Smooth muscle cell (in vitro differentiated cells): ENCODE measurements at regions not wholly inside any gene's neighbourhood (a gene's known extent, or its start where the extent isn't known, plus 50 kb on each side); places are given as distances from the start of the nearest gene placed in this dataset.
"Not testable (repeated sequence)": the region's sequence is repeated elsewhere in the genome, so short reads cannot be mapped to it uniquely, and the experiment has no call there.

ENCODE experiments used
- DNase-seq: peaks from one replicate; lab custom pipeline; 2025; ENCODE audit not compliant: unreplicated experiment; lab: John Stamatoyannopoulos, UW
- H2AFZ ChIP-seq: fragments of 200-600 bp; sonication (generic); 2 replicates; pipeline ENCODE4 v1.6.0; 2016; ENCODE audit warnings: antibody characterized with exemption, low read depth, mild to moderate bottlenecking
- H3F3A ChIP-seq: fragments of 200-600 bp; sonication (generic); 2 replicates; pipeline ENCODE4 v1.6.0; 2017; ENCODE audit warnings: antibody characterized with exemption, low read depth
- H3K27ac ChIP-seq: fragments of 200-600 bp; sonication (generic); 2 replicates; pipeline ENCODE4 v1.5.1; 2016; ENCODE audit warnings: low read depth, mild to moderate bottlenecking
- H3K27me3 ChIP-seq: fragments of 200-600 bp; sonication (generic); 2 replicates; pipeline ENCODE4 v1.6.1; 2016; ENCODE audit warnings: low read depth, mild to moderate bottlenecking
- H3K36me3 ChIP-seq: fragments of 200-600 bp; sonication (generic); 2 replicates; pipeline ENCODE4 v1.5.1; 2016; ENCODE audit warnings: low read depth
- H3K4me1 ChIP-seq: fragments of 200-600 bp; sonication (generic); 2 replicates; pipeline ENCODE4 v1.5.1; 2016; ENCODE audit warnings: low read depth
- H3K4me2 ChIP-seq: fragments of 200-600 bp; sonication (generic); 2 replicates; pipeline ENCODE4 v1.6.0; 2016; ENCODE audit warnings: mild to moderate bottlenecking
- H3K4me3 ChIP-seq: fragments of 200-600 bp; sonication (generic); 2 replicates; pipeline ENCODE4 v1.5.1; 2016; ENCODE audit warnings: mild to moderate bottlenecking
- H3K79me2 ChIP-seq: fragments of 200-600 bp; sonication (generic); 2 replicates; pipeline ENCODE4 v1.6.0; 2016; ENCODE audit warnings: low read depth, mild to moderate bottlenecking
- H3K9ac ChIP-seq: fragments of 200-600 bp; sonication (generic); 2 replicates; pipeline ENCODE4 v1.6.0; 2016; ENCODE audit warnings: low read depth
- H3K9me3 ChIP-seq: fragments of 200-600 bp; sonication (generic); replicated peaks from 2 replicates; pipeline ENCODE4 v1.5.1; 2016; ENCODE audit warnings: low read depth
- H4K20me1 ChIP-seq: fragments of 200-600 bp; sonication (generic); 2 replicates; pipeline ENCODE4 v1.6.0; 2016; ENCODE audit warnings: low read depth
- CTCF ChIP-seq: fragments of 200-600 bp; sonication (generic); IDR thresholded peaks from 2 replicates; pipeline ENCODE4 v1.5.1; 2017; ENCODE audit warnings: borderline replicate concordance, mild to moderate bottlenecking, antibody characterized with exemption; ENCODE audit not compliant: insufficient read depth, poor library complexity, severe bottlenecking
- WGBS: methylation state at CpG from one replicate; pipeline ENCODE4 v1.1.7; 2016; ENCODE audit warnings: low lambda C conversion rate; 5-methylcytosine and 5-hydroxymethylcytosine counted together

GRCh38 chr3:87673132-87673531 is 385.7 kb downstream of the CGGBP1 start:
- H3K4me1 ChIP-seq: no peaks in the 10 kb centered on the region
- 90% methylated on average over 4 of the region's 4 CpGs for WGBS
- no peak for TF ChIP-seq CTCF

GRCh38 chr3:87654184-87654583 is 377.8 kb upstream of the POU1F1 start:
- Histone ChIP-seq H3K4me2 (no peak overlapping the region), H3K4me1 (no peaks in the 10 kb centered on the region), H4K20me1 (no peaks in the 10 kb centered on the region), H2AFZ (no peak overlapping the region), H3K27me3 (no peaks in the 10 kb centered on the region), H3K4me3 (no peak overlapping the region), H3K79me2 (no peaks in the 10 kb centered on the region), H3F3A (no peaks in the 10 kb centered on the region), H3K27ac (no peak overlapping the region), H3K9me3 (no peaks in the 10 kb centered on the region), H3K36me3 (no peaks in the 10 kb centered on the region), H3K9ac (no peak overlapping the region)
- TF ChIP-seq CTCF: no peak
- no peak for DNase-seq
- 91% methylated on average over 2 of the region's 2 CpGs for WGBS

More at GRCh38 chr3:87673132-87673531, 385.7 kb downstream of the CGGBP1 start:
- Histone ChIP-seq H3K9ac (no peak overlapping the region), H3K9me3 (no peaks in the 10 kb centered on the region), H3K4me2 (no peak overlapping the region), H2AFZ (no peak overlapping the region), H3F3A (no peaks in the 10 kb centered on the region), H3K27ac (no peak overlapping the region), H4K20me1 (no peaks in the 10 kb centered on the region), H3K27me3 (no peaks in the 10 kb centered on the region), H3K79me2 (no peaks in the 10 kb centered on the region), H3K36me3 (no peaks in the 10 kb centered on the region), H3K4me3 (no peak overlapping the region)
- DNase-seq: no peak

- H3K9ac ChIP-seq, H3K79me2 ChIP-seq, H3K4me3 ChIP-seq, H3K27me3 ChIP-seq, H3K4me1 ChIP-seq, H3F3A ChIP-seq, H3K9me3 ChIP-seq, H3K4me2 ChIP-seq, DNase-seq, H3K27ac ChIP-seq, H3K36me3 ChIP-seq, H2AFZ ChIP-seq, H4K20me1 ChIP-seq: not testable (repeated sequence)
- 89% methylated on average over 3 of the region's 3 CpGs for WGBS
Observed at GRCh38 chr3:87653138-87653537, 376.8 kb upstream of the POU1F1 start.

- no peak for TF ChIP-seq CTCF
- no peak overlapping the region for H3K9ac ChIP-seq
- WGBS: 93% methylated on average over 1 of the region's 1 CpG
- no peak overlapping the region for H3K27ac ChIP-seq
- H3K79me2 ChIP-seq: no peaks in the 10 kb centered on the region
- H4K20me1 ChIP-seq: no peaks in the 10 kb centered on the region
- H3F3A ChIP-seq: no peaks in the 10 kb centered on the region
- H3K9me3 ChIP-seq: no peaks in the 10 kb centered on the region
- no peaks in the 10 kb centered on the region for H3K4me1 ChIP-seq
- H3K27me3 ChIP-seq: no peaks in the 10 kb centered on the region
- DNase-seq: no peak
- H2AFZ ChIP-seq: no peak overlapping the region
- H3K36me3 ChIP-seq: no peaks in the 10 kb centered on the region
- no peak overlapping the region for H3K4me2 ChIP-seq
- no peak overlapping the region for H3K4me3 ChIP-seq
Observed at GRCh38 chr3:87634426-87634825, 358.0 kb upstream of the POU1F1 start.
